Cardiac septum (tissue), 1 donor: ENCODE measurements at regions not wholly inside any gene's neighbourhood (a gene's known extent, or its start where the extent isn't known, plus 50 kb on each side); places are given as distances from the start of the nearest gene placed in this dataset.
"Not testable (repeated sequence)": the region's sequence is repeated elsewhere in the genome, so short reads cannot be mapped to it uniquely, and the experiment has no call there.

Experiments
- DNase-seq: peaks from one replicate; pipeline ENCODE4 v3.0.0-alpha.2; 2020; ENCODE audit warnings: low spot score
- intact Hi-C: fragments of 100-400 bp; cut with DNase I; formaldehyde crosslinking; loops from one replicate; pipeline ENCODE4 v1.14.0; 2022
- donor health status: DM: no; HTN: no; CAD: no.

- intact Hi-C loops, result no loop called here
- no peak for DNase-seq
These were observed 580.8 kb downstream of the BNC2 start for GRCh38 chr9:16289639-16290038.

- DNase-seq, result no peak
- intact Hi-C loops, result no loop called here
These were observed 580.3 kb downstream of the BNC2 start for GRCh38 chr9:16290169-16290568.

- DNase-seq, result no peak
These were observed 578.5 kb downstream of the BNC2 start for GRCh38 chr9:16291921-16292320.

GRCh38 chr9:16293610-16294009 is 576.9 kb downstream of the BNC2 start:
- intact Hi-C loops, result no loop called here
- DNase-seq, result no peak

More at GRCh38 chr9:16291921-16292320, 578.5 kb downstream of the BNC2 start:
- intact Hi-C loops, result no loop called here

GRCh38 chr9:16294133-16294770 is 576.2 kb downstream of the BNC2 start:
- intact Hi-C loops, result no loop called here

GRCh38 chr9:16294940-16295339 is 575.5 kb downstream of the BNC2 start:
- intact Hi-C loops, DNase-seq: not testable (repeated sequence)

More at GRCh38 chr9:16294133-16294770, 576.2 kb downstream of the BNC2 start:
- DNase-seq, result no peak

- DNase-seq, intact Hi-C loops: not testable (repeated sequence)
These were observed 571.1 kb downstream of the BNC2 start for GRCh38 chr9:16299368-16299767.

GRCh38 chr9:16303506-16303905 is 567.0 kb downstream of the BNC2 start:
- no peak for DNase-seq
- intact Hi-C loops, result no loop called here

GRCh38 chr9:16304301-16304700 is 566.2 kb downstream of the BNC2 start:
- no peak for DNase-seq
- intact Hi-C loops, result no loop called here

- no peak for DNase-seq
- intact Hi-C loops, result no loop called here
These were observed 563.9 kb downstream of the BNC2 start for GRCh38 chr9:16306586-16306985.

GRCh38 chr9:16307626-16308195 is 562.8 kb downstream of the BNC2 start:
- intact Hi-C loops, result no loop called here
- no peak for DNase-seq

GRCh38 chr9:16308645-16309044 is 561.8 kb downstream of the BNC2 start:
- no peak for DNase-seq
- intact Hi-C loops, result no loop called here

GRCh38 chr9:16309082-16309468 is 561.4 kb downstream of the BNC2 start:
- intact Hi-C loops, result no loop called here
- DNase-seq, result no peak

GRCh38 chr9:16309469-16310271 is 560.8 kb downstream of the BNC2 start:
- no peak for DNase-seq
- intact Hi-C loops, result no loop called here

- DNase-seq, result no peak
- intact Hi-C loops, result no loop called here
These were observed 560.0 kb downstream of the BNC2 start for GRCh38 chr9:16310278-16311110.

- intact Hi-C loops, result no loop called here
- no peak for DNase-seq
These were observed 558.4 kb downstream of the BNC2 start for GRCh38 chr9:16312116-16312515.

- intact Hi-C loops, result no loop called here
- no peak for DNase-seq
These were observed 557.4 kb downstream of the BNC2 start for GRCh38 chr9:16312962-16313546.

- no peak for DNase-seq
- intact Hi-C loops, result no loop called here
These were observed 556.0 kb downstream of the BNC2 start for GRCh38 chr9:16314476-16314875.

GRCh38 chr9:16315720-16316119 is 554.8 kb downstream of the BNC2 start:
- intact Hi-C loops, result no loop called here
- no peak for DNase-seq

GRCh38 chr9:16316456-16316855 is 554.0 kb downstream of the BNC2 start:
- intact Hi-C loops, result no loop called here
- no peak for DNase-seq
